H9 (cell line): ENCODE measurements at regions not wholly inside any gene's neighbourhood (a gene's known extent, or its start where the extent isn't known, plus 50 kb on each side); places are given as distances from the start of the nearest gene placed in this dataset.

Experiments
- DNase-seq: peaks from one replicate; pipeline ENCODE4 v3.0.0-alpha.2; 2017
- H2AFZ ChIP-seq: one replicate; pipeline ENCODE4 v1.6.1; 2013; ENCODE audit warnings: mild to moderate bottlenecking, low read length, control low read depth, moderate library complexity
- H2AK5ac ChIP-seq: 2 replicates; pipeline ENCODE4 v1.6.1; 2013; ENCODE audit warnings: low read length, control low read depth, mixed read lengths; ENCODE audit not compliant: insufficient read length
- H2BK120ac ChIP-seq: one replicate; pipeline ENCODE4 v1.6.1; 2013; ENCODE audit warnings: low read depth, mild to moderate bottlenecking, low read length, control low read depth, inconsistent platforms; ENCODE audit not compliant: poor library complexity, severe bottlenecking
- H2BK12ac ChIP-seq: 2 replicates; pipeline ENCODE4 v1.6.1; 2013; ENCODE audit warnings: low read length, control low read depth, mixed read lengths, low read depth; ENCODE audit not compliant: insufficient read length
- H2BK15ac ChIP-seq: 2 replicates; pipeline ENCODE4 v1.6.1; 2013; ENCODE audit warnings: low read depth, low read length, control low read depth
- H2BK20ac ChIP-seq: one replicate; pipeline ENCODE4 v1.6.1; 2013; ENCODE audit warnings: low read depth, mild to moderate bottlenecking, low read length, control low read depth, inconsistent platforms; ENCODE audit not compliant: poor library complexity, severe bottlenecking
- H2BK5ac ChIP-seq: 2 replicates; pipeline ENCODE4 v1.6.1; 2013; ENCODE audit warnings: low read length, control low read depth, mixed read lengths; ENCODE audit not compliant: insufficient read length
- H3K14ac ChIP-seq: 2 replicates; pipeline ENCODE4 v1.6.1; 2013; ENCODE audit warnings: low read length, control low read depth; ENCODE audit not compliant: insufficient read depth
- H3K18ac ChIP-seq: 2 replicates; pipeline ENCODE4 v1.6.1; 2013; ENCODE audit warnings: low read depth, mild to moderate bottlenecking, mixed read lengths, low read length, control low read depth; ENCODE audit not compliant: insufficient read length
- H3K23ac ChIP-seq: 2 replicates; pipeline ENCODE4 v1.6.1; 2013; ENCODE audit warnings: low read length, control low read depth, mixed read lengths, low read depth; ENCODE audit not compliant: insufficient read length
- H3K23me2 ChIP-seq: 2 replicates; pipeline ENCODE4 v1.6.1; 2013; ENCODE audit warnings: low read depth, mild to moderate bottlenecking, mixed read lengths, low read length, control low read depth; ENCODE audit not compliant: insufficient read length, poor library complexity, severe bottlenecking
- H3K27ac ChIP-seq: 2 replicates; pipeline ENCODE4 v1.5.1; 2013; ENCODE audit warnings: low read length, control low read depth, mixed read lengths, low read depth; ENCODE audit not compliant: insufficient read length
- H3K27me3 ChIP-seq: 2 replicates; pipeline ENCODE4 v1.6.1; 2013; ENCODE audit warnings: low read length, control low read depth, inconsistent platforms; ENCODE audit not compliant: insufficient read depth
- H3K4ac ChIP-seq: 2 replicates; pipeline ENCODE4 v1.6.1; 2013; ENCODE audit warnings: low read depth, mild to moderate bottlenecking, control low read depth, inconsistent platforms, low read length, moderate library complexity
- H3K4me1 ChIP-seq: 2 replicates; pipeline ENCODE4 v1.6.1; 2013; ENCODE audit warnings: low read length, control low read depth, inconsistent platforms; ENCODE audit not compliant: insufficient read depth
- H3K4me2 ChIP-seq: 2 replicates; pipeline ENCODE4 v1.6.1; 2013; ENCODE audit warnings: low read length, control low read depth, mixed read lengths; ENCODE audit not compliant: insufficient read length, insufficient read depth
- H3K56ac ChIP-seq: 2 replicates; pipeline ENCODE4 v1.6.1; 2013; ENCODE audit warnings: low read depth, mild to moderate bottlenecking, mixed read lengths, low read length, control low read depth; ENCODE audit not compliant: insufficient read length
- H3K79me1 ChIP-seq: 2 replicates; pipeline ENCODE4 v1.6.1; 2013; ENCODE audit warnings: low read depth, mild to moderate bottlenecking, moderate library complexity, low read length, control low read depth, inconsistent platforms; ENCODE audit not compliant: insufficient read depth, poor library complexity, severe bottlenecking
- H3K79me2 ChIP-seq: 2 replicates; pipeline ENCODE4 v1.6.1; 2013; ENCODE audit warnings: low read length, control low read depth, inconsistent platforms; ENCODE audit not compliant: insufficient read depth
- H3K9ac ChIP-seq: 2 replicates; pipeline ENCODE4 v1.6.1; 2013; ENCODE audit warnings: low read length, control low read depth, mixed read lengths; ENCODE audit not compliant: insufficient read length; ENCODE audit errors: extremely low read depth
- H3K9me3 ChIP-seq: one replicate; pipeline ENCODE4 v1.6.1; 2013; ENCODE audit warnings: low read depth, low read length, inconsistent platforms; ENCODE audit not compliant: control insufficient read depth
- H3T11ph ChIP-seq: one replicate; pipeline ENCODE4 v1.6.1; 2013; ENCODE audit warnings: mild to moderate bottlenecking, low read length, control low read depth, inconsistent platforms
- H4K20me1 ChIP-seq: one replicate; pipeline ENCODE4 v1.6.1; 2013; ENCODE audit not compliant: control insufficient read depth, insufficient read length, insufficient read depth
- H4K5ac ChIP-seq: 2 replicates; pipeline ENCODE4 v1.6.1; 2013; ENCODE audit warnings: low read depth, mild to moderate bottlenecking, mixed read lengths, low read length, control low read depth; ENCODE audit not compliant: insufficient read length
- H4K8ac ChIP-seq: replicated peaks from 2 replicates; pipeline ENCODE4 v1.6.1; 2013; ENCODE audit warnings: low read length, control low read depth, mixed read lengths, low read depth; ENCODE audit not compliant: insufficient read length
- H4K91ac ChIP-seq: 2 replicates; pipeline ENCODE4 v1.6.1; 2013; ENCODE audit warnings: low read depth, mild to moderate bottlenecking, moderate library complexity, mixed read lengths, low read length, control low read depth; ENCODE audit not compliant: insufficient read length
- H3K27ac Mint-ChIP-seq, 3 experiments: 2 replicates in 2 of 3; 3 replicates in 1 of 3; pipeline ENCODE4 v1.8.0; 2020 to 2021; ENCODE audit warnings: mixed read lengths in 3 of 3, mild to moderate bottlenecking in 1 of 3, moderate library complexity in 1 of 3
- H3K27me3 Mint-ChIP-seq: 2 replicates; pipeline ENCODE4 v1.8.0; 2021; ENCODE audit warnings: low read depth, mild to moderate bottlenecking, moderate library complexity, mixed read lengths
- H3K36me3 Mint-ChIP-seq, 3 experiments: 2 replicates in 2 of 3; 3 replicates in 1 of 3; pipeline ENCODE4 v1.8.0; 2020 to 2021; ENCODE audit warnings: low read depth in 3 of 3, mixed read lengths in 3 of 3; ENCODE audit not compliant: insufficient read depth in 1 of 3
- H3K4me1 Mint-ChIP-seq, 2 experiments: 2 replicates each; pipeline ENCODE4 v1.8.0; 2020; ENCODE audit warnings: mixed read lengths in 2 of 2
- H3K4me3 Mint-ChIP-seq, 2 experiments: 2 replicates in 1 of 2; 3 replicates in 1 of 2; pipeline ENCODE4 v1.8.0; 2020 to 2021; ENCODE audit warnings: mild to moderate bottlenecking in 2 of 2, mixed read lengths in 2 of 2, moderate library complexity in 1 of 2
- H3K9me3 Mint-ChIP-seq, 2 experiments: 2 replicates in 1 of 2; 3 replicates in 1 of 2; pipeline ENCODE4 v1.8.0; 2020; ENCODE audit warnings: mild to moderate bottlenecking in 2 of 2, mixed read lengths in 2 of 2, moderate library complexity in 1 of 2
- WGBS: extraction: QIAGEN DNeasy Blood & Tissue Kit; methylation state at CpG from one replicate; pipeline ENCODE4 v1.1.7; 2013; ENCODE audit warnings: missing lambda C conversion rate, low lambda C conversion rate, mixed read lengths; ENCODE audit not compliant: insufficient read length; ENCODE audit errors: extremely low coverage; 5-methylcytosine and 5-hydroxymethylcytosine counted together
- TF ChIP-seq, protein P1 (sequence below): fragments of 200-600 bp; sonication (generic); conservative IDR thresholded peaks from 3 replicates; pipeline ENCODE4 v1.8.0; 2021; ENCODE audit warnings: antibody characterized with exemption, mild to moderate bottlenecking

DNA sequence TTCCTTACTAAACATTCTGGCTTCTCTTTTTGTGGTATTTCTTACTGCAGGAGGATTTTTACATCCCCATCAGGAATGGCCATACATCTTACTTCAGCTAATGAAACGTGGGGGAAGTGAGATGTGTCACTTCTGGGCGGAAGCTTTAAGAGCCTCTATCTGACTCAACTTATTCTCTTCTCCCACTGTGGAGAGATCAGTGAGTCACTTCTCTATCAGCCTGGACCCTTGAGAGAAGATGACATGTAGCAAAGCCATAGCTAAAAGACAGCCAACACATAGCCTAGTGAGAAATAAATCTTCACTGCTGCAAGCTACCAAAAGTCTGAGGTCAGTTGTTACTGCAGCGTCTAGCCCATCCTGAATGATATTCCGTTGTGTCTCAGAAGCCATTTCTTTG, 1066.7 kb upstream of the RBFOX1 start:
- no peak overlapping the region for H2AFZ ChIP-seq
- H3K23me2 ChIP-seq = no peaks in the 10 kb centered on the region
- H3K27me3 ChIP-seq = no peaks in the 10 kb centered on the region
- no peaks in the 10 kb centered on the region for H3K9me3 Mint-ChIP-seq
- H2AK5ac ChIP-seq = no peak overlapping the region
- H4K8ac ChIP-seq = no peak overlapping the region
- no peaks in the 10 kb centered on the region for H4K20me1 ChIP-seq
- H3K9me3 ChIP-seq = no peaks in the 10 kb centered on the region
- no peak overlapping the region for H3K4me2 ChIP-seq
- no peak overlapping the region for H3K14ac ChIP-seq
- no peak overlapping the region for H3K9ac ChIP-seq
- no peaks in the 10 kb centered on the region for H3K79me1 ChIP-seq
- no peak overlapping the region for H4K5ac ChIP-seq
- TF ChIP-seq, protein P1, sequence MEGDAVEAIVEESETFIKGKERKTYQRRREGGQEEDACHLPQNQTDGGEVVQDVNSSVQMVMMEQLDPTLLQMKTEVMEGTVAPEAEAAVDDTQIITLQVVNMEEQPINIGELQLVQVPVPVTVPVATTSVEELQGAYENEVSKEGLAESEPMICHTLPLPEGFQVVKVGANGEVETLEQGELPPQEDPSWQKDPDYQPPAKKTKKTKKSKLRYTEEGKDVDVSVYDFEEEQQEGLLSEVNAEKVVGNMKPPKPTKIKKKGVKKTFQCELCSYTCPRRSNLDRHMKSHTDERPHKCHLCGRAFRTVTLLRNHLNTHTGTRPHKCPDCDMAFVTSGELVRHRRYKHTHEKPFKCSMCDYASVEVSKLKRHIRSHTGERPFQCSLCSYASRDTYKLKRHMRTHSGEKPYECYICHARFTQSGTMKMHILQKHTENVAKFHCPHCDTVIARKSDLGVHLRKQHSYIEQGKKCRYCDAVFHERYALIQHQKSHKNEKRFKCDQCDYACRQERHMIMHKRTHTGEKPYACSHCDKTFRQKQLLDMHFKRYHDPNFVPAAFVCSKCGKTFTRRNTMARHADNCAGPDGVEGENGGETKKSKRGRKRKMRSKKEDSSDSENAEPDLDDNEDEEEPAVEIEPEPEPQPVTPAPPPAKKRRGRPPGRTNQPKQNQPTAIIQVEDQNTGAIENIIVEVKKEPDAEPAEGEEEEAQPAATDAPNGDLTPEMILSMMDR = no peak
- no CpG with 5 or more reads among the region's 4 CpGs for WGBS
- no peak overlapping the region for H3K4me3 Mint-ChIP-seq
- no peak overlapping the region for H3K56ac ChIP-seq
- H2BK120ac ChIP-seq = no peak overlapping the region
- no peak overlapping the region for H3T11ph ChIP-seq
- H3K18ac ChIP-seq = no peak overlapping the region
- H3K27me3 Mint-ChIP-seq = no peaks in the 10 kb centered on the region
- DNase-seq = no peak
- H3K4ac ChIP-seq = no peak overlapping the region
- no peak overlapping the region for H2BK15ac ChIP-seq
- H2BK12ac ChIP-seq = no peak overlapping the region
- no peak overlapping the region for H3K27ac Mint-ChIP-seq
- no peak overlapping the region for H3K27ac ChIP-seq
- H3K36me3 Mint-ChIP-seq = no peaks in the 10 kb centered on the region
- H2BK20ac ChIP-seq = no peak overlapping the region
- peaks cover 19 to 26% of the 10 kb centered on the region in 2 experiments for H3K4me1 Mint-ChIP-seq
- no peak overlapping the region for H2BK5ac ChIP-seq
- no peaks in the 10 kb centered on the region for H3K79me2 ChIP-seq
- H3K23ac ChIP-seq = no peak overlapping the region
- H3K4me1 ChIP-seq = peaks cover 2% of the 10 kb centered on the region; the same call in 1 of the 2 replicates
- no peak overlapping the region for H4K91ac ChIP-seq
